ENCODE measurements at regions not wholly inside any gene's neighbourhood (a gene's known extent, or its start where the extent isn't known, plus 50 kb on each side); places are given as distances from the start of the nearest gene placed in this dataset.

GRCh38 chr18:40904295-40904694 is 1050.7 kb upstream of the PIK3C3 start:
- H3K4me1 ChIP-seq (ENCODE audit: control insufficient read depth, insufficient read depth, low read length, poor library complexity, severe bottlenecking) = no peaks in the 10 kb centered on the region
- no peak overlapping the region for H3K27ac ChIP-seq (ENCODE audit: insufficient read depth, low read length, poor library complexity, severe bottlenecking)
- no peaks in the 10 kb centered on the region for H3K9me3 ChIP-seq (ENCODE audit: control insufficient read depth, low read length)
- no peak overlapping the region for H3K4me3 ChIP-seq (ENCODE audit: insufficient read depth, low read depth, low read length, poor library complexity, severe bottlenecking)
- DNase-seq = no peak
- H3K27me3 ChIP-seq (replicated peaks; ENCODE audit: control insufficient read depth, insufficient read depth, low read length, poor library complexity, severe bottlenecking) = no peaks in the 10 kb centered on the region
- no peaks in the 10 kb centered on the region for H3K36me3 ChIP-seq (ENCODE audit: control insufficient read depth, insufficient read depth, low read length)

GRCh38 chr18:40902436-40902835 is 1052.6 kb upstream of the PIK3C3 start:
- H3K4me3 ChIP-seq (ENCODE audit: insufficient read depth, low read depth, low read length, poor library complexity, severe bottlenecking) = no peak overlapping the region
- no peak for DNase-seq
- no peaks in the 10 kb centered on the region for H3K27me3 ChIP-seq (replicated peaks; ENCODE audit: control insufficient read depth, insufficient read depth, low read length, poor library complexity, severe bottlenecking)
- no peak overlapping the region for H3K27ac ChIP-seq (ENCODE audit: insufficient read depth, low read length, poor library complexity, severe bottlenecking)
- H3K36me3 ChIP-seq (ENCODE audit: control insufficient read depth, insufficient read depth, low read length) = no peaks in the 10 kb centered on the region
- no peaks in the 10 kb centered on the region for H3K4me1 ChIP-seq (ENCODE audit: control insufficient read depth, insufficient read depth, low read length, poor library complexity, severe bottlenecking)
- H3K9me3 ChIP-seq (ENCODE audit: control insufficient read depth, low read length) = no peaks in the 10 kb centered on the region

- Histone ChIP-seq H3K27me3 (replicated peaks; ENCODE audit: control insufficient read depth, insufficient read depth, low read length, poor library complexity, severe bottlenecking) (no peaks in the 10 kb centered on the region), H3K36me3 (ENCODE audit: control insufficient read depth, insufficient read depth, low read length) (no peaks in the 10 kb centered on the region), H3K27ac (ENCODE audit: insufficient read depth, low read length, poor library complexity, severe bottlenecking) (no peak overlapping the region), H3K4me1 (ENCODE audit: control insufficient read depth, insufficient read depth, low read length, poor library complexity, severe bottlenecking) (no peaks in the 10 kb centered on the region), H3K9me3 (ENCODE audit: control insufficient read depth, low read length) (no peaks in the 10 kb centered on the region), H3K4me3 (ENCODE audit: insufficient read depth, low read depth, low read length, poor library complexity, severe bottlenecking) (no peak overlapping the region)
- no peak for DNase-seq
Observed at GRCh38 chr18:40897884-40898283, 1057.2 kb upstream of the PIK3C3 start.

- Histone ChIP-seq H3K27me3 (replicated peaks; ENCODE audit: control insufficient read depth, insufficient read depth, low read length, poor library complexity, severe bottlenecking) (no peaks in the 10 kb centered on the region), H3K4me3 (ENCODE audit: insufficient read depth, low read depth, low read length, poor library complexity, severe bottlenecking) (no peak overlapping the region), H3K9me3 (ENCODE audit: control insufficient read depth, low read length) (no peaks in the 10 kb centered on the region), H3K36me3 (ENCODE audit: control insufficient read depth, insufficient read depth, low read length) (no peaks in the 10 kb centered on the region), H3K4me1 (ENCODE audit: control insufficient read depth, insufficient read depth, low read length, poor library complexity, severe bottlenecking) (no peaks in the 10 kb centered on the region), H3K27ac (ENCODE audit: insufficient read depth, low read length, poor library complexity, severe bottlenecking) (no peak overlapping the region)
- DNase-seq = no peak
Observed at GRCh38 chr18:40883271-40883670, 1071.8 kb upstream of the PIK3C3 start.

- H3K27ac ChIP-seq (ENCODE audit: insufficient read depth, low read length, poor library complexity, severe bottlenecking) = no peak overlapping the region
- no peak overlapping the region for H3K4me3 ChIP-seq (ENCODE audit: insufficient read depth, low read depth, low read length, poor library complexity, severe bottlenecking)
- H3K27me3 ChIP-seq (replicated peaks; ENCODE audit: control insufficient read depth, insufficient read depth, low read length, poor library complexity, severe bottlenecking) = no peaks in the 10 kb centered on the region
- DNase-seq = no peak
- H3K9me3 ChIP-seq (ENCODE audit: control insufficient read depth, low read length) = no peaks in the 10 kb centered on the region
- no peaks in the 10 kb centered on the region for H3K4me1 ChIP-seq (ENCODE audit: control insufficient read depth, insufficient read depth, low read length, poor library complexity, severe bottlenecking)
- no peaks in the 10 kb centered on the region for H3K36me3 ChIP-seq (ENCODE audit: control insufficient read depth, insufficient read depth, low read length)
Observed at GRCh38 chr18:40882468-40882867, 1072.6 kb upstream of the PIK3C3 start.

- no peaks in the 10 kb centered on the region for H3K4me1 ChIP-seq (ENCODE audit: control insufficient read depth, insufficient read depth, low read length, poor library complexity, severe bottlenecking)
- DNase-seq = no peak
- no peak overlapping the region for H3K27ac ChIP-seq (ENCODE audit: insufficient read depth, low read length, poor library complexity, severe bottlenecking)
- no peak overlapping the region for H3K4me3 ChIP-seq (ENCODE audit: insufficient read depth, low read depth, low read length, poor library complexity, severe bottlenecking)
- H3K36me3 ChIP-seq (ENCODE audit: control insufficient read depth, insufficient read depth, low read length) = no peaks in the 10 kb centered on the region
- no peaks in the 10 kb centered on the region for H3K27me3 ChIP-seq (replicated peaks; ENCODE audit: control insufficient read depth, insufficient read depth, low read length, poor library complexity, severe bottlenecking)
- H3K9me3 ChIP-seq (ENCODE audit: control insufficient read depth, low read length) = no peaks in the 10 kb centered on the region
Observed at GRCh38 chr18:40878371-40878770, 1076.7 kb upstream of the PIK3C3 start.

GRCh38 chr18:40877096-40877495 is 1077.9 kb upstream of the PIK3C3 start:
- H3K4me1 ChIP-seq (ENCODE audit: control insufficient read depth, insufficient read depth, low read length, poor library complexity, severe bottlenecking) = no peaks in the 10 kb centered on the region
- no peak for DNase-seq
- H3K27me3 ChIP-seq (replicated peaks; ENCODE audit: control insufficient read depth, insufficient read depth, low read length, poor library complexity, severe bottlenecking) = no peaks in the 10 kb centered on the region
- H3K27ac ChIP-seq (ENCODE audit: insufficient read depth, low read length, poor library complexity, severe bottlenecking) = no peak overlapping the region
- no peak overlapping the region for H3K4me3 ChIP-seq (ENCODE audit: insufficient read depth, low read depth, low read length, poor library complexity, severe bottlenecking)
- no peaks in the 10 kb centered on the region for H3K9me3 ChIP-seq (ENCODE audit: control insufficient read depth, low read length)
- H3K36me3 ChIP-seq (ENCODE audit: control insufficient read depth, insufficient read depth, low read length) = no peaks in the 10 kb centered on the region

- H3K27ac ChIP-seq (ENCODE audit: insufficient read depth, low read length, poor library complexity, severe bottlenecking) = no peak overlapping the region
- H3K4me3 ChIP-seq (ENCODE audit: insufficient read depth, low read depth, low read length, poor library complexity, severe bottlenecking) = no peak overlapping the region
- H3K4me1 ChIP-seq (ENCODE audit: control insufficient read depth, insufficient read depth, low read length, poor library complexity, severe bottlenecking) = no peaks in the 10 kb centered on the region
- no peaks in the 10 kb centered on the region for H3K27me3 ChIP-seq (replicated peaks; ENCODE audit: control insufficient read depth, insufficient read depth, low read length, poor library complexity, severe bottlenecking)
- no peak for DNase-seq
- no peaks in the 10 kb centered on the region for H3K9me3 ChIP-seq (ENCODE audit: control insufficient read depth, low read length)
- H3K36me3 ChIP-seq (ENCODE audit: control insufficient read depth, insufficient read depth, low read length) = no peaks in the 10 kb centered on the region
Observed at GRCh38 chr18:40875101-40875615, 1079.9 kb upstream of the PIK3C3 start.

GRCh38 chr18:40874233-40874632 is 1080.8 kb upstream of the PIK3C3 start:
- H3K4me1 ChIP-seq (ENCODE audit: control insufficient read depth, insufficient read depth, low read length, poor library complexity, severe bottlenecking) = no peaks in the 10 kb centered on the region
- DNase-seq = no peak
- no peak overlapping the region for H3K27ac ChIP-seq (ENCODE audit: insufficient read depth, low read length, poor library complexity, severe bottlenecking)

GRCh38 chr18:40868110-40868858 is 1086.8 kb upstream of the PIK3C3 start:
- no peak overlapping the region for H3K27ac ChIP-seq (ENCODE audit: insufficient read depth, low read length, poor library complexity, severe bottlenecking)

More at GRCh38 chr18:40874233-40874632, 1080.8 kb upstream of the PIK3C3 start:
- no peak overlapping the region for H3K4me3 ChIP-seq (ENCODE audit: insufficient read depth, low read depth, low read length, poor library complexity, severe bottlenecking)
- H3K27me3 ChIP-seq (replicated peaks; ENCODE audit: control insufficient read depth, insufficient read depth, low read length, poor library complexity, severe bottlenecking) = no peaks in the 10 kb centered on the region
- no peaks in the 10 kb centered on the region for H3K36me3 ChIP-seq (ENCODE audit: control insufficient read depth, insufficient read depth, low read length)
- H3K9me3 ChIP-seq (ENCODE audit: control insufficient read depth, low read length) = no peaks in the 10 kb centered on the region

More at GRCh38 chr18:40868110-40868858, 1086.8 kb upstream of the PIK3C3 start:
- no peaks in the 10 kb centered on the region for H3K36me3 ChIP-seq (ENCODE audit: control insufficient read depth, insufficient read depth, low read length)
- no peak overlapping the region for H3K4me3 ChIP-seq (ENCODE audit: insufficient read depth, low read depth, low read length, poor library complexity, severe bottlenecking)
- no peak for DNase-seq
- H3K4me1 ChIP-seq (ENCODE audit: control insufficient read depth, insufficient read depth, low read length, poor library complexity, severe bottlenecking) = no peaks in the 10 kb centered on the region
- no peaks in the 10 kb centered on the region for H3K9me3 ChIP-seq (ENCODE audit: control insufficient read depth, low read length)
- no peaks in the 10 kb centered on the region for H3K27me3 ChIP-seq (replicated peaks; ENCODE audit: control insufficient read depth, insufficient read depth, low read length, poor library complexity, severe bottlenecking)

Measured in effector memory CD4-positive, alpha-beta T cell (primary cell).